D341Med (cell line): ENCODE measurements at regions not wholly inside any gene's neighbourhood (a gene's known extent, or its start where the extent isn't known, plus 50 kb on each side); places are given as distances from the start of the nearest gene placed in this dataset.

ENCODE experiments used
- DNase-seq: peaks from one replicate; pipeline ENCODE4 v3.0.0; 2012; ENCODE audit warnings: low spot score

DNA sequence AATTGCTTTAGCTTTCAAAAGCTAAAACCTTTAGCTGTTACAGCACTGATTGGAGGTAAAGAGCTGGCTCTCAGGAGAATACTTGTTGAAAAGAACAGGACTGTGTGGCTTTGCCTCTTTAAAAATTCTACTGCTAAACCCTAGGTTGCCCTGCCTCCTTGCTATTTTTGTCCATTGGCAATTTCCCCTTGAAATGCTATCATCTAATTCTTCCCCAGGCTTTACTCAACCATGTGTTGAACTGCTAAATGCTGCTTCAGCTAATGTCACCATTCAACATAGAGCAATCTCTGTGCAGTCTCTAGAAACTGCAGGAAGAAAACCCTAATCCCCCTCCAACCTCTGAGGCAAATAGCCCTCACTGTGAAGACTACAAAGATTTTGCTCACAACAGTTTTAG lies 203.7 kb upstream of the ARX start:
- DNase-seq: no peak

DNA sequence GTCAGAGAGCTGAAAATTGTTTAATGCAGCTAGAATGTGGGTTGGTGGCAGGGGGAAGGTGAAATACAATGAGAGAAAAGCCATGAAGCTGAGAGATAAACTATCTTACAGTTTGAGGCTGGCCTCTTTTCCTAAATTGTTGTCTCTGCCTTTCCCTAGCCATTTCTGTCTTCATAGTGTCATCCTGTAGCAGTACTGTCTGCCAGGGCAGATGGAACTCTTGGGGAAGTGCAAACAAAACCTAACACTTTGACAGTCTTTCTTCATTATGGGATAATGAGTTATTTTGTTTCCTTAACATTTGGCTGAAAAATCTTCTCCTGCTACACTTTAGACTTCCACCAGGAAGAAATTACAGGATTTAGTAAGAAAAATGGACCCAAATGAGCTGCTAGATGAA lies 197.8 kb upstream of the ARX start:
- no peak for DNase-seq

DNA sequence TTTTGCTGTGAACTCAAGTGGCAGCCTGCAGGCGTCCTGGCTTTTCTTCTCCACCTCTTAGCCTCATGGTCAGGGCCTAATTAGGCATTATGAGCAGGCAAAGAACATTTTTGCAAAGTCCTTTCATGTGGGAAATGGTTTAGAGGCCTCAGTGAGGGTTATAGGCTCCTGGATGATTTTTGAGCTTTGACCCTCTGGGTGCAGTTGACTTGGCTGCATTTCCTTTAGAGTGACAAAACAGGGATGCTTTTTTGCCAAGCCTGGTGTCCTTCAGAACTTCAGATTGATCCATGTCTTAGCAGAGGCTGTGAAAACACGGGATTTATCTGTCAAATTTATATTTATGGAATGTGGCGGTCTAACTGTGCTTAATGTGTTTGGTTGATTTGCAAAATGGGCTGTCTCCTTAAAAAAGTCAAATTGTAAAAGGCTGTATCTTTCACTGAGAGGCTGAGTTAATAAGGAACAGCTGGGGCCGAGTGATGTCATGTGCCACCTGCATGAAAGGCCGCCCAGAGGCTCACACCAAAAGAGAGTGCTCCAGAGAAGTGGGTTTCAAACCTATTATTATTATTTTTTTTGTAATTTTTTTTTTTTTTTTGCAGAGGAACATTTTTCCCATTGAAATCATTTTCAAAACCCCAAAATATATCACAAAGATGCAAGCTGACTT lies 192.2 kb upstream of the ARX start:
- no peak for DNase-seq

DNA sequence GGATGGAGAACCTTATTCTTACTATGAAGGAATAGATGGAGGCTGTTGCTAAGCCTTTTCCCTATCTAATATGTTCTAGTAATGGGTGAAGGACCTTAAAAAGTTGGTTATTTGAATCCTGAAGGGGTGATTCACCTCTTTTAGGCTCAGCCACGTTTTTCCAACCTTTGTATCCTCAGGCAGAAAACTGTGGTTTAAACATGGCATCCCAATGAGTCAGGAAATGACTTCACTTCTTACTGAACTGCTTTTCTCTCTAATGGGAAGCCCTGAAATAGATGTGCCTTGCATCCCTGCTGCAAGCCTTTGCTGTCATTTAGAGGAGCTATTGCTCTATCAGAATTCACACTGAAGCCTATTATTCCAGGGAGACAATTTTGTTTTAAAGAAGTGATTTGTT lies 191.0 kb upstream of the ARX start:
- DNase-seq: no peak

DNA sequence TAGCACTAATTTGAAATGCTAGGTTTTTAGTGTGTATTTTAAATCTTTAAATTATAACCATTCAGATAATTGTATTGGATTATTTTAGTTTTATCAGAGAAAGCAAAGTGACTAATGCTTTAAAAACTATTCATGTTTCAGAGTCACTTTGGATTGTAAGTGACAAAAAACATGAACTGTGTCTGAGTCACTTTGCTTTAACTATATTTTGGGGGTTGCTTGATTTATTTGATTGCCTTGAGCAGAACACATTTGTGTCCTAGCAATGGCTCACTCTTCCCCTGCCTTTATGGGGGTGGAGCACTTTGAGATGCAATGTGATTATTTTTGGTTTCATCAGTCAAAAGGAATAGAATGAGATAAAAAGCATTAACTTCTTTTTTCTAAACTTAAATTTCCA lies 188.4 kb upstream of the ARX start:
- DNase-seq: no peak

DNA sequence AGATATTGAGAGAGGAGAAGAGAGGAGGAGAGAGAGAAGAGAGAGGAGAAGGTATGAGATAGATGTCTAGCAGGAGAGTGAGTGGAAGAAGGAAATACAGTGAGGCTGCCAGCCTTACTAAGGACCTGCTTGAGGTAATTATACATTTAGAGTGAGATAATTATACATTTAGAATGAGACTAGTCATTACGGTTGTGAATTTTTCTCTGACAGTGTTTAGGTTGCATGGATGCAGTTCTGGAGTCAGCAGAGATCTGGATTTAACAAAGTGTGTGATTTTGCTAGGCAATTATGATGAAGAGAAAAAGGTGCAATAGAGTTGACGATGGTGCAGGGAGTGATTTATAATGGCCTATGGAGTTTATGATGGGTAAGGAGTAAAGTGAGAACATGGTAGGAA lies 187.1 kb upstream of the ARX start:
- no peak for DNase-seq

DNA sequence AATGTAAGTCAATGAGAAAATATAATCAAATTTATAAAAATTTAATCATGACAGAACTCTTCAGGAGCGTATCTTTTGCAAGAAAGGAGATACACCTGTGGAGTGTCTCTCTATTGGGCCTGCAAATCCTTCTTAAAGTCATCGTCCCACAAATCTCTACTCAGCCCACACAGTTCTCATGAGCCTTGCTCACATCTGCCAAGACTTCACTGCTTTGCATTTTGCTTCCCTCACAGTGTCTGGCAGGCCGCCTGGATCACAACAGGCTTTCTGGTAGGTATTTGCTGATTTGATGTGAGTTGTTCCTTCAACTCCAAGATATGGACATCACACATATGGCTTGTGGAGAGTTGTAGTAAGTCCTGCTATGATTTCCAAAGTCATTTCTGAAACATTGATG lies 183.1 kb upstream of the ARX start:
- DNase-seq: no peak

DNA sequence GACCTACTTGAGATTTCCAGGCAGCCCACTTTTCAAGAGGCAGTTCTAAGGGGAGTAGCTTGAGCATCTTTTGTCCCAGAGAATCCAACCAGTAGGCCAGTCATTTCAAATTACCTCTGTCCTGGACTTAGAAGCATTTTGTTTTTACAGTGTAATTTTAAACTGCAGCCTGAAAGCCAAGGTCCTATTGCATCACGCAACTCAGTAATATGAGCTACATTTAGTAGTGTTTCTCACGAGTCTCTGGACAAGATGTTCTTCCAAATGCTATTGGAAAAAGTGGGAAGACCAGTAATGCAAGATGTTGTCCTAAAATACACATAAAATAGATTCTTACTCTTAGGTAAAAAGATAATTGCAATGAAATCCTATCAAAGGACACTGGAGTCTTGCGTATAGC lies 182.5 kb upstream of the ARX start:
- DNase-seq: no peak

DNA sequence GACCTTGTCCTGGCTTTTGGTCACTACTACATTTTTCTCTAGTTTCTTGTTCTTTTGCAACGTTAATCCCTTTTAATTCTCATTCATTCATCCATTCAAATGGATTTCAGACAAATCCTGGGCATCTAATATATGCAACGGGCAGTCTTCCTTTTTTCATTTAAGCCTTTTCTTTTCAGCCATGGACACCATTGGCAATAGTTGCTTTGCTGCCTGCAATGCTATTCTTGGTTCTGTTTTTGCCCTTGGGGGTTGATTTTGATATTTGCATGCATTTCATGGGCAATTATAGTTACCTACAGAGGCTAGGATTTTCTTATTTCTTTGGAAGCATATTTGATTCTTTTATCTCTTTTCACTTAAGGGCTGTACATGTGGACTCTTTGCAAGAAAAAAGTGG lies 180.5 kb upstream of the ARX start:
- DNase-seq: no peak

DNA sequence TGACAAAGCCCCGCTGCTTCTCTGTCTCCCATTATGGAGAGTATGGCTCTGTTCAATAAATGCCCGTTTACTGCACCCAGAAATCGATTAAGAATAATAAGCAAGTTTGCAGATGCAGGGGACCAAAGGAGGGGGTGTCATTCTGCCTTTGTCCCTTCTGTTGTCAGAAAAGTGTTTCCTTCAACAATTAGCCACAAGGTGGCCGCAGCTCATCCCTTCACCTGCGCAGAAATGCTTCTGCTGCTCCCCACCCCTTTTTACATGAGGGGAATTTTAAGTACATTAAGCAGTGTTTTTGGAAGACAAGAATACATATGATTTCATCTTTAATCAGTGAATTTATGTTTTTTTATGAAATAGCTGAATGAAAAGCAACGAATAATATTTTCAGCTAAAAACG lies 175.6 kb upstream of the ARX start:
- DNase-seq: peak; percentile 30

DNA sequence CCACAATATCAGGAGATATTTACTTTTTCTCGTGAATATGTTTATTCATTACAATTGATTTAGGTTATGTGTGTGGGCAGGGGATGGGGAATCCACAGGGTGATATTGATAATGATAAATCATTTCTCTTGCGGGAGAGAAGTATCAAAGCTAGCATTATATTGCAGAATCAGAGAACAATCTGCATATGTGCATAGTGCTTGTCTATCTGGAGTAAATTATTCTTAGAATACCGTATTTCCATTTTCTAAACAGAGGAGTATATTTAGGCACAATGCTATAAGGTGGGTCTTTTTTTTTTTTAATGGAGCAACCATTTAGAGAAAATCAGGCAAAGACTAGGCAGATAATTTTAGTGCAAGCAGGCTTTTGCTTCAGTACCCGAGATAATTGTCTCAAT lies 166.0 kb upstream of the ARX start:
- no peak for DNase-seq

DNA sequence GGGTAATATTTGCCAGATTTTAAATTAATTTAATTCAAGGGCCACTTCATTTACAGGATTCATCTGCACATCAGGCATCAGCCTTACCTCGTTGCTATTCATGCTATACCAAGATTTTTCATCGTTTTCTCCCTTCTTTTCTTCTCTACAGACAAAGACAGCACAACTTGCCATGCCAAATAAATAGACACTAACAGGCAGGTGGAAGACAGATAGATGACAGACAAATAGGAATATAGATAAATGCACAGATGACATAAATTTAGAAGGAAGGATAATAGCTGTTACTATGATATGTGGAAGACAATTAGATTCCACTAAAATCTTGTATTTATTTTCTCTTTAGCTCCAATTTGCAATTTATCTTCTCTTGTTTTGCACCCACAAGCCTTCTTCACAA lies 164.5 kb upstream of the ARX start:
- no peak for DNase-seq

DNA sequence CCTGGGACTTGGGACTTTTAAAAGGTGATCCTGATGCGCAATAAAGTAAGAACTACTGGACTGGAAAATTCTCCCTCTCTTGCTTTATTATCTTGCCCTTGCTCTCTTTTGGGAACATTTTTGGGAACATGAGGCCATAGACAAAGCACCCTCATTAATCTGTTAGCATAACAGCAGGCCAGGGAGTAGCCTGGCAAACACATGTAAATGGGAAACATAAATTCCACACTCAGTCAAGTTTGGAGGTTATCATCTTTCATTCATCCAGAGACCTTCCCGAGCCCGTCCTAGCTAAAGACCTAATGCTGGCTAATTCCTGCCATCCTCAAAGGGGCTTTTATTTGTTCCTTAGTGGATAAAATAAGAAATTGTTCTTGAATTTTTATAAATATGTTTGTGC lies 162.8 kb upstream of the ARX start:
- DNase-seq: no peak

DNA sequence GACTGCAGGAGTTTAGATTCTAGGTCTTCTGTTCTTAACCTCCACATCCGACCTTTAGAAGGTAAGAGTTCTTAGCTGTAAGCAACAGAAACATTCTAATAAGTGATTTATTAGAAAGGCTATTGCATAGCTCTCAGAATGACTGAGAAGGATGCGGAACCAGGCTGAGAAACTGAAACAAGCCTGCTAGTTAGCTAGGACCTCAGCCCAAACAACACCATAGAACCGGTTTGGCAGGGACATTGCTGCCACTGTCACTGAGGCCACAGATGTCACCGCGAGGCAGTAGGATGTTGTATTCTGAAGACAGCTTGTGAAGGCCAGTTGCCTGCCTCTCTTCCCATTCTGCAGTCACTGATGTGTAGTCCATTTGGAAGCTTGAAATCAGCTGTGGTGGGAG lies 160.0 kb upstream of the ARX start:
- DNase-seq: no peak

DNA sequence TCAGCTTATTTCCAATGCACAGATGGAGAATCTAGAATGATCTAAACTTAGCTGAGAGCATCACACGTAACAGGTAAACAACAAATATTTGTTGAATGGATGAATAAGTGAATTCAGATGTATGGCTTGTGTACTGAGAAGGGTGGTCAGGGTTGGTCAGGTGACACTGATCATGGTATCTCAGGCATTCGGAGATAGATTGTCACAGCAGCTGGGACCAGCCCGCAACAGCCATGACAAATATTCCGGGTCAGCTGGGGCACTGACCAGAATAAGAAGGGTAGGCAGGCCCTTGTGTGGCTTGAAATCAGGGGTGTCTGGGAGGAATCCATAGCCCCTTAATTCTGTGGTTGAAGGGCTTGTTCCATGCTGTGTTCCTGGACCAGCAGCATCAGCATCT lies 159.4 kb upstream of the ARX start:
- DNase-seq: no peak

DNA sequence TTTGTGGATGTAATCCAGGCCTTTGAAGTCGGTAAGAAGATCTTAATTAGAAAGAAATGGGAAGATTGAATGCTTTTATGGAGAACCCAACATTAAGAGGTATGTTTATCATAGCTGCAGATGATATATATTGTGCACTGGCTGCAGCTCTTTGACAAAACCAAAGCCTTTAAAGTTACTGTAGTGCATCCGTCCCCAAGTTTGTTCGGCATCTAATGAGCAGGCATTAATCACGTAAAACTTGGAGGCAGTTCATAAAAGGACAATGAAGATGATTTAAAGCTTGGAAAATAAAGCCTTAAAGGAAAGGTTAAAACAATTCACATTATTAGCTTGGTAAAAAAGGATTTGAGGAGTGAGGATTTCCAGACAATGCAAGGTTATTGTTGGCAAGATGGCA lies 150.8 kb upstream of the ARX start:
- no peak for DNase-seq

DNA sequence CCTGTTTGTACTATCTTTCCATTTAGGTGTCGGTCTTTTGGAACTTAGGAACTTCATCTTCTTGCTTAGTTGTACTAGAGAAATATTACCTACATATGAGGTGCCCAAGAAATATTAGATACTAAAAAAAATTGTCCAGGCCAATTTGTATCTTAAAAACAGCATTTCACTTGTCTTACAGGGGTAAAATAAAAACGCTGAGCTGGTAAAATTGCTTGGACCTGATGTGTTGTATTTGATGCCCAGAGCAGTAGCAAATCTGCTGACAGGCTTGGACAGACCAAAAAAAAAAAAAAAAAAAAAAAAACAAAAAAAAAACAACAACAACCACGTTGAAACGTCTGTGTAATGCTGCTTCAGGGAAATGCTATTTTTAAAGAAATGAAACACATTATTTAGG lies 150.4 kb upstream of the ARX start:
- DNase-seq: no peak

DNA sequence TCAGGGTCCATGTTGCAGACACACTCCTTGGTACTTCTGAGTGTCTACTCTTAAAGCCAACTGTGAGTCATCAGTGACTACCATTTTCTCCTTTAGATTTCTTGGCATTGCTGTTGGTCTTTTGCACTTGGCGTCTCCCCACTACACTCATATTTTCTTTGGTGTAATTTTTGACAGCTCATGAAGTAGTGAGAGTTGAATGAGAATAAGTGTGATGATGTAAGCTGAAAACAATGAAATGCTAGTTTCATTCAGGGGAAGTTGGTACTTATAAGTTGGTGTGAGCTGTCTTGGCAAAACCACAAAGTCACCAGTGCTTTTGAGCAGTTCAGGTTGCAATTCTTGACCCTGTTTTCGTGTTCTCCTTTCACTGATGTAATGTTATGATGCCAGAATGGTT lies 142.9 kb upstream of the ARX start:
- DNase-seq: no peak

DNA sequence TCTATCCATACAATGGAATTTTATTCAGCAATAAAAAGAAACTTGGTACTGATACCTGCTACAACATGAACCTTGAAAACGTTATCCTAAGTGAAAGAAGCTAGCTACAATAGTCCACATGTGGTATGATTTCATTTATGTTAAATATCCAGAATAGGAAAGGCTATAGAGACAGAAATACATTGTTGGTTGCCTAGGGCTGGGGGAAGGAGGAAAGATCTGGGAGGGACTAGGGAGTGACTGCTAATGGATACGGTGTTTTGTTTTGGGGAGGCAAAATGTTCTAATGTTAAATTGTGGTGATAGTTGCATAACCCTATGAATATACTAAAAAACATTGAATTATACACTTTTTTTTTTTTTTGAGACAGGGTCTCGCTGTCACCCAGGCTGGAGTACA lies 141.1 kb upstream of the ARX start:
- DNase-seq: no peak

DNA sequence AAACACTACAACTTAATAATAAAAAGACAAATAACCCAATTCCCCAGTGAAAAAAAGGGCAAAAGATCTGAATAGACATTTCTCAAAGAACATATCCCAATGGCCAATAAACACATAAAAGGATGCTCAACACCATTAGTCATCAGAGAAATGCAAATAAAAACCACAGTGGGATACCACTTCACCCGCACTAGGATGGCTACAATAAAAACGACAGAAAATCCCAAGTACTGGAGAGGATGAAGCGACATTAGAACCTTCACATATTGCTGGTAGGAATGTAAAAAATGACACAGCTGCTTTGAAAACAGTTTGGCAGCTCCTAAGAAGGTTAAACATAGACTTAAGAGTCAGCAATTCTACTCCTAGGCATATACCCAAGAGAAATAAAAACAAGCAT lies 140.6 kb upstream of the ARX start:
- no peak for DNase-seq

DNA sequence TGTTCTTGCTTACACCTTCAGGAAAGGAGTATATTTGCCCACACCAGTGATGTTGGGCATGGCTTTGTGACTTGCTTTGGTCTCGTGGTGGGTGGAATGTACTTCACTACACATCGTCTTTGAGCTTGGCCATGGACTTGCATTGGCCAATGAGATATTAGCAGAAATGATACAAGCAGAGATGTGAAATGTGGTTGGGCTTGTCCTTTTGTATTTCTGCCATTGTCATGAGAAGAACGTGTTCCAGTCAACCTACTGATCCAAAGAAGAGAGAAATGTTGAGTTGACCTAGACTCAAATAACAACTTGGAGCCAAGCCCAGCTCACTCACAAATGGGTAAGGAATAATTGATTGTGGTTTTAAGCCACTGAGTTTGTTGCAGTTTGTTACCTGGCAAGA lies 138.4 kb upstream of the ARX start:
- no peak for DNase-seq

DNA sequence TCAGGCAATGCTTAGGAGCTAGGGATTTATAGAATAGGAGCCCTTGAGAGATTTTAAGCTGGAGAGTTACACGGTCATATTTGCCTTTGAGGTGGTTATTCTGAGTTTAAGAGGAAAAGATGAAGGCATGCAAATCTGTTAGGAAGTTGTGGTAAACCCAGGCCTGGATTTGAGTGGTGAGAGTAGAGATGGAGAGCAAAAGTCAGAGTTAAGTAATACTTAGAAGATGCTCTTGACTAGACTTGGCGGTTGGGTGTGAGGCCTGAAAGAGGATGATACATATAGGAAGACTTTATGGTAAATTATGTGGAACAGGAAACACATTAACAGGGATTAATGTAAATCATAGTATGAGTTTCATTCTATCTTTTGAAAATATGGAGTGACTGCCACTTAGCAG lies 136.0 kb upstream of the ARX start:
- no peak for DNase-seq

DNA sequence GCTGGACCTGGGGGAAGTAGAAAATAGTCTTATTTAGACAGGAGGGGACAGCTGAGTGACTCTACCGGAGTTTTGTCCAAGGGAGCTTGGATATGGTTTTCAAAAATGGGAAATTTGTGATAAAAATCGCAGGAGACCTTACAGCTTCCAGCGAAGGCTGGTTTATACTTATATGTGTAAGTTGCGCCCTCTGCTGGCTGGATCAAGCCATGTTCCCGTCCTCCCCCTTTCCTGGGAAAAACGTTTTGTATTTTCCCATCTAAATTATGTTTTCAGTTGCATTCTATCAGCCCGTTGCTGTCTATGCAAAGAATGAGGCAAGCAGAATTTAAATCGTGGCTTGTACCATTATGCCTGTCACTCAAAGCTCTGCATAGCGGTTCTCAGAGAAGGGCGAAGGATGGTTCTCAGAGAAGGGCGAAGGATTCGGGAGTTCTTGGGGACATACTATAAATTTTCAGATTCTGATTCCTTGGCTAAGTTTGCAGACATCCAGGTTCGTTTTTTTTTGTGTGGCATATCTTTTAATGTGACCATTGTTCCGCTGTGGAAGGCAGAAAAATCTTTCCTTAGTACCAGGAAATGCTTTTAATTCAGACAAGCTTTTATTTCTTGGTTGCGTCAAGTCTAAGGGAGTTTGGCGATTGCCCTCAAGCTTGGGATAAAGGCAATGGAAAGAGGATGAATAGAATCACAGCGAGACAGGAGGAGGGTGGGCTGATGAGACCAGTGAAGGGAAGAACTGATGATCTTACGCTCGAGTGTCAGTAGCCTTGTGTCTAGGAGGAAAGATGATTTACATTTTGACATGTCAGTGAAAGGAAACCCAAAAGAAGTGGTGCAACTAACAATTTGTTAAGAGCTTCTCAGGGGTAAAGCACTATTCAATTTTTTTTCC lies 128.5 kb upstream of the ARX start:
- DNase-seq: peak; percentile 51

DNA sequence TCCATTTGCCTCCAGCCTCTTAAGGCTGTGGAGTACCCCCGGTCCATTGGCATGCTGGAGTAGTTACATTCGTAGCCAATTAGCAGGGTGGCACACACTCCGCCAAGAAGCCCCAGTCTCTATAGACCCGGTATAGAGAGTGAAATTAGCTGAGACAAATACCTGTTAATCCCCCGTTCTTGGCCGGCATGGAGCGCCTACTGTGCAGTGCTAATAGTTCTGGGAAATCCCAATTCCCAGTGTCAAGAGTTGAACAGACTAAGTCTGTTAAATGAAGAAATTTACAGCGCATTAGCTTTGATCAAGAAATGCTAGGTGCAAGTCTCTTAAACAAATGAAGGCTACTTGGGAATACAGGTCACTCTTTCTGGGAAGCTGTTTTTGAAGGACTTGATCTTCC lies 127.8 kb upstream of the ARX start:
- DNase-seq: peak; percentile 33
